Hepatocyte (in vitro differentiated cells): ENCODE measurements at regions not wholly inside any gene's neighbourhood (a gene's known extent, or its start where the extent isn't known, plus 50 kb on each side); places are given as distances from the start of the nearest gene placed in this dataset.

Experiments used
- CTCF ChIP-seq: fragments of 200-600 bp; sonication (generic); IDR thresholded peaks from 2 replicates; pipeline ENCODE4 v1.5.1; 2016; ENCODE audit warnings: antibody characterized with exemption, mild to moderate bottlenecking; ENCODE audit not compliant: poor library complexity
- EZH2 ChIP-seq: fragments of 200-600 bp; sonication (generic); IDR thresholded peaks from 2 replicates; pipeline ENCODE4 v1.6.1; 2016; ENCODE audit warnings: antibody characterized with exemption, mild to moderate bottlenecking, borderline replicate concordance

- no peak for TF ChIP-seq EZH2
- TF ChIP-seq CTCF: no peak
These were observed 390.6 kb upstream of the ATP2B1 start for GRCh38 chr12:90099288-90099687.
